Calu3 (cell line): ENCODE measurements at regions not wholly inside any gene's neighbourhood (a gene's known extent, or its start where the extent isn't known, plus 50 kb on each side); places are given as distances from the start of the nearest gene placed in this dataset.
"Not testable (repeated sequence)": the region's sequence is repeated elsewhere in the genome, so short reads cannot be mapped to it uniquely, and the experiment has no call there.

Source experiments
- BruUV-seq: library from RNA; stranded (reverse); fragments of 400-500 nt; replicated peaks from 2 replicates; lab custom pipeline; 2021; lab: Mats Ljungman, UMichigan
- CTCF ChIA-PET: fragments of 300-600 bp; sonication (Branson Sonifier 250); formaldehyde crosslinking; loops from one replicate; lab custom pipeline; 2022; ENCODE audit warnings: antibody characterized with exemption; lab: Charles Lee
- DNase-seq: peaks from one replicate; pipeline ENCODE4 v3.0.0; 2022
- H3K27ac Mint-ChIP-seq: one replicate; pipeline ENCODE4 v1.8.0; 2022; ENCODE audit warnings: mixed read lengths; ENCODE audit not compliant: unreplicated experiment
- H3K27me3 Mint-ChIP-seq: one replicate; pipeline ENCODE4 v1.8.0; 2022; ENCODE audit warnings: mixed read lengths; ENCODE audit not compliant: unreplicated experiment
- H3K36me3 Mint-ChIP-seq: one replicate; pipeline ENCODE4 v1.8.0; 2022; ENCODE audit warnings: mild to moderate bottlenecking, moderate library complexity, mixed read lengths; ENCODE audit not compliant: insufficient read depth, unreplicated experiment
- H3K4me1 Mint-ChIP-seq: one replicate; pipeline ENCODE4 v1.8.0; 2022; ENCODE audit warnings: mild to moderate bottlenecking, low read depth, mixed read lengths; ENCODE audit not compliant: unreplicated experiment
- H3K4me3 Mint-ChIP-seq: one replicate; pipeline ENCODE4 v1.8.0; 2022; ENCODE audit warnings: mild to moderate bottlenecking, low read depth, moderate library complexity, mixed read lengths; ENCODE audit not compliant: unreplicated experiment
- H3K9me3 Mint-ChIP-seq: one replicate; pipeline ENCODE4 v1.8.0; 2022; ENCODE audit warnings: low read depth, mixed read lengths; ENCODE audit not compliant: unreplicated experiment
- intact Hi-C: fragments of 100-400 bp; cut with micrococcal nuclease; formaldehyde crosslinking; loops from one replicate; pipeline ENCODE4 v1.10.0; 2022; ENCODE audit not compliant: unreplicated experiment

- H3K36me3 Mint-ChIP-seq, intact Hi-C loops, BruUV-seq, H3K4me3 Mint-ChIP-seq, H3K4me1 Mint-ChIP-seq, H3K27ac Mint-ChIP-seq, CTCF ChIA-PET, H3K27me3 Mint-ChIP-seq, H3K9me3 Mint-ChIP-seq, DNase-seq: not testable (repeated sequence)
These were observed 2695.8 kb upstream of the TPTE start for GRCh38 chr21:7825627-7826026.

DNA sequence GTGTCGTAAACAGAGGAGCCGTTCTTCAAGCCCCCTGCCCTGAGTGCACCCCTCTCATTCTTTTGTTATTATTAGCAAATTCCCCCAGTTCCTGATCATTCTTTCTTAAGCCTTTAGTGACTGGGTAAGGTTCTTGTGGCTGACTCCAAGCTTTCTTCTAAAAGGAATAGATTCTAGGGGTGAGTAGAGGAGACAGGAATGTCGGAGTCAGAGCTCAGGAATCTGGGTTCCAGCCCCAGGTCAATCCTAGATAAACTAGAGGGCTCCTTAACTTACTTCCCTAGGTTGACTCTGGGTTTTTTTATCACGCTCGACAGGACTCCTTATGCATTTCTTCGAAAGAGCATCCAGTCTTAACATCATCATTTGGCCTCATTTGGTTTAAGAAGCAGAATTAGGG, 2695.2 kb upstream of the TPTE start:
- DNase-seq, H3K4me3 Mint-ChIP-seq, H3K4me1 Mint-ChIP-seq, H3K9me3 Mint-ChIP-seq, intact Hi-C loops, H3K27me3 Mint-ChIP-seq, H3K36me3 Mint-ChIP-seq, H3K27ac Mint-ChIP-seq, BruUV-seq, CTCF ChIA-PET: not testable (repeated sequence)

GRCh38 chr21:7828260-7828659, 2693.1 kb upstream of the TPTE start:
- CTCF ChIA-PET, H3K27ac Mint-ChIP-seq, H3K9me3 Mint-ChIP-seq: not testable (repeated sequence)

GRCh38 chr21:7829411-7829810, 2692.0 kb upstream of the TPTE start:
- intact Hi-C loops, H3K27ac Mint-ChIP-seq, H3K9me3 Mint-ChIP-seq, H3K27me3 Mint-ChIP-seq, BruUV-seq, H3K4me3 Mint-ChIP-seq, CTCF ChIA-PET, H3K4me1 Mint-ChIP-seq, DNase-seq, H3K36me3 Mint-ChIP-seq: not testable (repeated sequence)

More at GRCh38 chr21:7828260-7828659, 2693.1 kb upstream of the TPTE start:
- DNase-seq, H3K4me1 Mint-ChIP-seq, H3K36me3 Mint-ChIP-seq, BruUV-seq, H3K27me3 Mint-ChIP-seq, intact Hi-C loops, H3K4me3 Mint-ChIP-seq: not testable (repeated sequence)

DNA sequence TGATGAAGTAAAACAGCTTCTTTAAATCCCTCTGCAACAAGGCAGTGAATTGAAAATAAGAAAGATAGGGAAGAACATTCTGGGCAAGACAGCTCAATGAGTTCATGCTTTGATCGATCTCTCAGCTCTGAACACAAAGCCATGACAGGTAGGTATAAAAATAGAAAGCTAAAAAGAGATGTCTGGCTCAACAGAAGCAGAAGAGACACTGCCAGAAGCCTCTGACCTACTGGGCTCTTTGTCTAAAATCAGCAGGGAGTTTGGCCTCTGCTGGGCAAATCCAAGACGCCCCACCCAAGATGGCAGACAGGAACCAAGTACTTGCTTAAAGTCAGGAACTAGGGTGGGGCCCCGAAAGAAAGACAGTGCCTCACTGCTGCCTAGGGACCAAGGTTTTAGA, 2684.1 kb upstream of the TPTE start:
- H3K4me1 Mint-ChIP-seq, intact Hi-C loops, H3K9me3 Mint-ChIP-seq, H3K27ac Mint-ChIP-seq, BruUV-seq, H3K4me3 Mint-ChIP-seq, H3K27me3 Mint-ChIP-seq, H3K36me3 Mint-ChIP-seq, DNase-seq, CTCF ChIA-PET: not testable (repeated sequence)

GRCh38 chr21:7853426-7853825, 2668.0 kb upstream of the TPTE start:
- CTCF ChIA-PET, H3K27ac Mint-ChIP-seq, intact Hi-C loops, H3K36me3 Mint-ChIP-seq, DNase-seq, H3K27me3 Mint-ChIP-seq, H3K4me1 Mint-ChIP-seq, BruUV-seq, H3K4me3 Mint-ChIP-seq, H3K9me3 Mint-ChIP-seq: not testable (repeated sequence)

DNA sequence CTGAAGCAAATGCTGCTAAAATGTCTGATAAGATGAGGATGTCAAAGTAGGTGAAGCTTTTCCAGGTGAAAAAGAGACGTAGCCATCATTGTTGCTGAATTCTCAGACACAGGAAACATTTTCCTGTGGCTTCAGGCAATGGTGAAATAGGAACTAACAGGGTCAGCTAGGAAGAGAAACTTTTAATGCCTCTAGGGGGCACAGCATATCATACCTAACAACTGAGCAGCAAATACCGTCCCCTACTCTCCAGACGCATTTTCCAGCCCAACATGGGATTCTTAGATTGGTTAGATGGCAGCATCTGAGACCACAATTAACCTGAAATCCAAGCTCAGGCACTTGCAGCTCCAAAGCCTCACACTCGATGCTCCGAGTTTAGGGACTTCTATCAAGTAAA, 2667.5 kb upstream of the TPTE start:
- intact Hi-C loops, H3K27ac Mint-ChIP-seq, H3K36me3 Mint-ChIP-seq, DNase-seq, BruUV-seq, H3K4me1 Mint-ChIP-seq, CTCF ChIA-PET, H3K27me3 Mint-ChIP-seq, H3K4me3 Mint-ChIP-seq, H3K9me3 Mint-ChIP-seq: not testable (repeated sequence)
